HG03175 (cell line): ENCODE measurements at regions not wholly inside any gene's neighbourhood (a gene's known extent, or its start where the extent isn't known, plus 50 kb on each side); places are given as distances from the start of the nearest gene placed in this dataset.
A peak's percentile ranks its signal among the peaks of the same experiment; 100 is the strongest.

Experiments
- ATAC-seq: cut with Tn5 transposase; IDR thresholded peaks from one replicate; pipeline ENCODE4 v1.9.1; 2021; ENCODE audit warnings: mild to moderate bottlenecking, moderate library complexity; ENCODE audit not compliant: unreplicated experiment

DNA sequence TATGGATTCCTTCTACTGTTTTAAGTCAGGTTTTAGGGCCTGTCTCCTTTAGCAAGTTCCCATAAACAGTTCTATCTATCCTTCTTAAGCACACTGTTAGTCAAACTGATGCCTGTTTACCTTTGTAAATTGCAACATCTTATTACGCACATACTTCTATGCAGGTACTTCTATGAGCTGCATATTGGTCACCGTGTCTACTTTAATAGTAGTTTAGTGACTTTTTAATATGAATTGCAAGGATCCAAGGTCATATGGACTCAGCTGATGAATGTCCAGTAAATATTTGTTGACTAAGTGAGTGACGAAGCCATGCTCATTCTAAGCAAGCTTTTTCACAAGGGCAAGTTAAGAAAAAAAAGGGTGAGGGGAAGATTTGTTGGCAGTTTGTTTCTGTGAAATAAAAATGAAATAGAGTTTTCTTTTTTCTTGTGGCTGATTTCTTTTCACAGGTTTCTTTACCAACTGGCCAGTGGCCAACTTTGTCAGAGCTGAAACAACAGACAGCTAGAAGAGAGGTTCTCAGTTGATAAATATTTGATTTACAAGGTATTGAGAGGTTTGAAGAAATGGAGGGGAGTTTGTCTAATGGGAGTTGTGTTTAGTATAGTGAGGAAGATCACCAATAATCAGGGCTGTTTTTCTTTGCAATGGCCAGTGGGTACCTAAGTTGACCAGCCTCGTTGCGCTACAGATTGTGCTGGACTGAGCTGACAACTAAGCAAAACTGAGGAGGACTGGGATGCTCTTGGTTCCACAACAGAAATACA lies 141.1 kb downstream of the SLC15A5 start:
- no peak for ATAC-seq

DNA sequence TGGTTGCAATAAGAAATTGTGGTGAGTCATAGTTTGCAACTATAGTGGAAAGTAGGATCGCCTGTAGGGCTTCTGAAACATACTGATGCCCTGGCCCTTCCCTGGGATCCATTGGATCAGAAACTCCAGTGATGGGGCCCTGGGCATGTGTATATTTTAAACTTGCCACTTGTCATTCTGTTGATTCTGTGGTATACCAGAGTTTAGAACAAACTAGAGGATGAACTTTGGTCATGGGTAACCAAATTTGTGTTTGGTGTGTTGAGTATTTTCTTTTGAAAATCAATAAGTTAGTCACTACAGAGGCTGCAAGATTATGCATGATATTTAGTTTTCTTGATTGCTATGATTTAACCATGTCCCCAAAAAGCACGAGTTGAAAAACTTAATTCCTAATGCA lies 142.2 kb downstream of the SLC15A5 start:
- ATAC-seq = no peak

DNA sequence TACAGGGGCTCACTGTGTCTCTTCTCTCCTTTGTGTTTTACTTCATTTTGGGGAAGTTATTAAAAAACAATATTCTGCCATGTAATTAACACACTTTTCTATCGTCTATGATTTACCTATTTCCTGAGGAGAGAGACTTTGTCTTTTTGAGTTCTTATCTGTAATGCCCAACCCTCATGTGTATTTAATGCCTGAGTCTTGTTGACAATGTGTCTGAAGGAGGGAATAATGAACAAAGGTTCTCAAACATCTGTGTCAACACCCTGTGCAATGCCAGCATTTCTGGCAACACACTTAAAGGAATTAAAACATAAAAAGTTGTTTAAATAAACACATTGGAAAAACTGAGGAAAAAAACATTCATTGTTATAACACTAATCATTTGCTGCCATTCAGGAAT lies 147.1 kb downstream of the SLC15A5 start:
- ATAC-seq = no peak

- ATAC-seq = no peak
Measured at GRCh38 chr12:16121953-16122352, 155.5 kb downstream of the SLC15A5 start.

GRCh38 chr12:16119618-16120415 lies 157.7 kb downstream of the SLC15A5 start:
- ATAC-seq = no peak

GRCh38 chr12:16118586-16118985 lies 158.9 kb downstream of the SLC15A5 start:
- ATAC-seq = no peak

GRCh38 chr12:16112612-16113560 lies 164.6 kb downstream of the SLC15A5 start:
- no peak for ATAC-seq

- no peak for ATAC-seq
Measured at GRCh38 chr12:16112130-16112529, 165.4 kb downstream of the SLC15A5 start.

GRCh38 chr12:16110596-16110995 lies 166.9 kb downstream of the SLC15A5 start:
- ATAC-seq = no peak

GRCh38 chr12:16103851-16104250 lies 173.6 kb downstream of the SLC15A5 start:
- no peak for ATAC-seq

DNA sequence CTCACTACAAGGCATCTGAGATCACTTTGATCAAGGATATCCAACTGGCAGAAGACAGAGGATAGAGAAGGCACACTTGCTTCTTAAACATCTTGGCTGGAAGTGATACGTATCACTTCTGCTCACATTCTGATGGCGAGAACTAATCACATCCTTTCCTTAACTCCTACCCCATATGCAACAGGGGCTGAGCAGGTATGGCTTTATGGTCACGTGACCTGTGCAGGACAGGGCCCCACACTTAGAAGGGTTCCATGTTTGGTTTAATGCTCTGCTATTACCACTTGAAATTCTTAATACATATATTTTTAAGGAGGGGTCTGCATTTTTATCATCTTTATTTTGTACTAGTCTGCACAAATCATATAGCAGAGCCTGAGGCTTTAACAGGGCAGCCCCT lies 177.3 kb downstream of the SLC15A5 start:
- ATAC-seq = no peak

DNA sequence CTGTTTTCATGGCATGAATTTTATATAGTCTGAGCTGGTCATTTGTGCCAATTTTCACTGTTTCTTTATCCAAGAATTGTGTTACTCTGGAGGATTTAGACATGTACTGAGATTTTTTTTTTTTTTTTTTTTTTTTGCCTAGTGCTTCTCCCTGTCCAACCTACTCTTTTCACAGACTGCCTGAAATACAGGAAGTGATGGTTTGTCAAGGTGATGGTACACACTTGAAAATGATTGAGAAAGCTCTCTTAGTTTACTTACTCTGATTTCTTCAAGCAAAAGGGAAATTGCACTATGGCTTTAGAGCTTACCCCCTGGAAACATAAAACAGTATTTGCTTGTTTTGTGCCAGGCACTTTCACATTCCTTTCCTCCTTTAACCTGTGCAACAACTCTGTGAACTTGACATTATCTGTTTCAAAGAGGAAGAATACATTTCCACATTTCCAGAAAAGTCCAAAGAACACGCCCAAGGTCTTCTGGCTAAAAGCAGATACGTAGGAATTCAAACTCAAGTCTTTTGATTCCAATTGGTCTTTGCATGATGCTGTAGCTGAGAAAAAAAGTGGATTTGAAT lies 181.1 kb downstream of the SLC15A5 start:
- ATAC-seq = no peak

DNA sequence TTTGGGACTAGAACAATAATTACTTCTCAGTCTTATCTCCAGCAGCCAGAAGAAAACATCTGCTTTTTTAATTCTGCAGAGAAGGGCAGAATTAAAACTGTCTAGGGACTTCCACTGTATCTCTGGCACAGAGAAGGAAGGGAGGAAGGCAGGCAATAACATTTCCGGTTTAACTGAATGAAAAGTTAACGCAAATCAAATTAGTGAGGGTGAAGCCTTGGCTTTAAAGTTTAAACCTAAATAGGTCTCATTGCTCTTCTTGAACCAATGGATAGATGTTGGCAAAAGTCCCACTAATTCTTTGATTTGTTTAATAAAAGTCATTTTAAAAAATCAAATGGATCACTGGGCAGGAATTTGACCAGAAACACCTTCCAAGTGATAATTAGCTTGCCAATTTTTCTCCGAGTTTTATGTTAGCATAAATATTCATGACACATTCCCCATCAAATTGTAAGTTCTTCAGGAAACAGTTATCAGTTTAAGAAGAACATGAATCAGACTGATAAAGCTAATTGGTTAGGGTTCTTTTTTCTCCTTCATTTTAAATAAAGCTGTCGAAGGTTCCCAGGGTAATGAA lies 181.9 kb downstream of the SLC15A5 start:
- no peak for ATAC-seq

GRCh38 chr12:16094437-16094836 lies 183.0 kb downstream of the SLC15A5 start:
- ATAC-seq = peak; percentile 47

- no peak for ATAC-seq
Measured at GRCh38 chr12:16093825-16094224, 182.7 kb downstream of the DERA start.

DNA sequence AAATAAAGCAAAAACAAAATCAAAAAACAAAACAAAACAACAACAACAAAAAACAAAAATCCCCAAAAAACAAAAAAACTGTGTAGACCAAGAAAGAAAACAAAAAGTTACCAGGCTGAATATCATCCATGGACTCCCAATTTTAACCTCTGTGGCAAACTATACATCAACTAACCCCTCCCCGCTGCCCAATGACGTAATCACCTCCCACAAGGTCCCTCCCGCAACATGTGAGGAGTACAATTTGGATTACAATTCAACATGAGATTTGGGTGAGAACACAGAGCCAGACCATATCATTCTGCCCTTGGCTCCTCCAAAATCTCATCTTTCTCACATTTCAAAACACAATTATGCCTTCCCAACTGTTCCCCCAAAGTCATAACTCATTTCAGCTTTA lies 179.8 kb downstream of the DERA start:
- no peak for ATAC-seq

- no peak for ATAC-seq
Measured at GRCh38 chr12:16088421-16088820, 177.3 kb downstream of the DERA start.
